Right lobe of liver (tissue), 6 donors: ENCODE measurements at regions not wholly inside any gene's neighbourhood (a gene's known extent, or its start where the extent isn't known, plus 50 kb on each side); places are given as distances from the start of the nearest gene placed in this dataset.

Experiments used
- ATAC-seq, 4 donors: fragments of 200-7000 bp; cut with Tn5 transposase; one replicate each; pipeline ENCODE4 v1.9.1; 2020; ENCODE audit warnings: mild to moderate bottlenecking in 4 of 4, moderate library complexity in 4 of 4
- DNase-seq, 3 donors: peaks; one replicate each; pipeline ENCODE4 v3.0.0-alpha.2; 2020
- H3K27ac ChIP-seq, 3 donors: fragments of 200-600 bp; one replicate each; pipeline ENCODE4 v1.8.0; 2022
- H3K27me3 ChIP-seq, 2 donors: fragments of 200-600 bp; one replicate each; pipeline ENCODE4 v1.8.0; 2022
- H3K36me3 ChIP-seq, 4 donors: fragments of 200-600 bp; sonication (generic) in 1 of 4; one replicate each; pipeline versions ENCODE4 v1.5.1 to v1.8.0; 2017 to 2022; ENCODE audit warnings: control low read depth in 1 of 4
- H3K4me1 ChIP-seq, 4 donors: fragments of 200-600 bp; sonication (generic) in 1 of 4; one replicate each; pipeline versions ENCODE4 v1.5.1 to v1.8.0; 2017 to 2022; ENCODE audit warnings: control low read depth in 1 of 4
- H3K4me3 ChIP-seq, 3 donors: fragments of 200-600 bp; one replicate each; pipeline ENCODE4 v1.8.0; 2022
- H3K9me3 ChIP-seq, 4 donors: fragments of 200-600 bp; sonication (generic) in 1 of 4; one replicate each; pipeline versions ENCODE4 v1.5.1 to v1.8.0; 2017 to 2022; ENCODE audit warnings: control low read depth in 1 of 4
- CTCF ChIP-seq, 4 donors: fragments of 200-600 bp in 3 of 4; fragments of 450-650 bp in 1 of 4; IDR thresholded peaks; one replicate each; pipeline versions ENCODE4 v1.5.1 to v1.8.0; 2016 to 2022; ENCODE audit warnings: antibody characterized with exemption in 4 of 4, mild to moderate bottlenecking in 2 of 4
- POLR2A ChIP-seq: fragments of 450-650 bp; IDR thresholded peaks from one replicate; pipeline ENCODE4 v1.6.1; 2017; ENCODE audit warnings: antibody characterized with exemption, mild to moderate bottlenecking
- WGBS: methylation state at CpG from one replicate; pipeline ENCODE4 v1.1.6; 2018; ENCODE audit warnings: low coverage, low lambda C conversion rate; ENCODE audit not compliant: insufficient coverage; ENCODE audit errors: missing lambda C conversion rate; 5-methylcytosine and 5-hydroxymethylcytosine counted together
- intact Hi-C, 2 donors: fragments of 100-400 bp; cut with DNase I; formaldehyde crosslinking; loops; one replicate each; pipeline versions ENCODE4 v1.11.2 to v1.14.1; 2022
- donor health status: DM: no; HTN: yes; CAD: no.
- donor health status: DM: no; HTN: no; CAD: no.
- donor health status: DM: no; HTN: no; CAD: no.
- donor health status: DM: no; HTN: yes; CAD: no.
- donor health status: DM: no; HTN: yes; CAD: no.

GRCh38 chr1:199447906-199448305, 579.6 kb upstream of the NR5A2 start:
- ATAC-seq, result no peak
- no CpG with 5 or more reads among the region's 4 CpGs for WGBS
- Histone ChIP-seq H3K4me1 (peaks cover 0 to 15% (median 7%) of the 10 kb centered on the region in 4 donors), H3K36me3 (no peaks in the 10 kb centered on the region), H3K27ac (no peak overlapping the region), H3K27me3 (no peaks in the 10 kb centered on the region), H3K9me3 (no peaks in the 10 kb centered on the region), H3K4me3 (no peak overlapping the region)
- no peak for TF ChIP-seq CTCF (IDR thresholded peaks at IDR 0.05)
- no peak for TF ChIP-seq POLR2A
- intact Hi-C loops, result no loop called here
- no peak for DNase-seq

- H3K36me3 ChIP-seq, result no peaks in the 10 kb centered on the region
- H3K4me1 ChIP-seq, result peaks cover 0 to 15% (median 7%) of the 10 kb centered on the region in 4 donors
- H3K9me3 ChIP-seq, result no peaks in the 10 kb centered on the region
- DNase-seq, result no peak
- H3K27ac ChIP-seq, result peak overlapping the region in 1 of 3 donors; percentile 16
- no peaks in the 10 kb centered on the region for H3K27me3 ChIP-seq
- intact Hi-C loops, result no loop called here
- WGBS, result 29% methylated on average over 3 of the region's 3 CpGs
- peak; percentile 45 to 78 (median 72) for ATAC-seq
- H3K4me3 ChIP-seq, result peak overlapping the region in 1 of 3 donors; percentile 4
- TF ChIP-seq POLR2A (no peak), CTCF (IDR thresholded peaks at IDR 0.05) (no peak)
These were observed 578.9 kb upstream of the NR5A2 start for GRCh38 chr1:199448646-199449045.

GRCh38 chr1:199449221-199449620, 578.3 kb upstream of the NR5A2 start:
- peak overlapping the region in 1 of 3 donors; percentile 16 for H3K27ac ChIP-seq
- peaks cover 0 to 15% (median 7%) of the 10 kb centered on the region in 4 donors for H3K4me1 ChIP-seq
- no peaks in the 10 kb centered on the region for H3K36me3 ChIP-seq
- H3K9me3 ChIP-seq, result no peaks in the 10 kb centered on the region
- intact Hi-C loops, result no loop called here
- WGBS, result 41% methylated on average over 3 of the region's 3 CpGs
- no peaks in the 10 kb centered on the region for H3K27me3 ChIP-seq
- DNase-seq (no peak), ATAC-seq (peak in 1 of 4 donors; percentile 10)
- peak overlapping the region in 1 of 3 donors; percentile 4 for H3K4me3 ChIP-seq
- TF ChIP-seq CTCF (IDR thresholded peaks at IDR 0.05) (no peak), POLR2A (no peak)

- Histone ChIP-seq H3K27me3 (no peaks in the 10 kb centered on the region), H3K27ac (no peak overlapping the region), H3K36me3 (no peaks in the 10 kb centered on the region), H3K4me3 (no peak overlapping the region), H3K4me1 (peaks cover 0 to 15% (median 7%) of the 10 kb centered on the region in 4 donors), H3K9me3 (no peaks in the 10 kb centered on the region)
- WGBS, result 44% methylated on average over 2 of the region's 2 CpGs
- ATAC-seq (no peak), DNase-seq (no peak)
- TF ChIP-seq POLR2A (no peak), CTCF (IDR thresholded peaks at IDR 0.05) (no peak)
- intact Hi-C loops, result no loop called here
These were observed 577.8 kb upstream of the NR5A2 start for GRCh38 chr1:199449681-199450080.

GRCh38 chr1:199452627-199453026, 574.9 kb upstream of the NR5A2 start:
- intact Hi-C loops, result no loop called here
- no peak overlapping the region for H3K4me3 ChIP-seq
- H3K36me3 ChIP-seq, result no peaks in the 10 kb centered on the region
- no peak for DNase-seq
- no peaks in the 10 kb centered on the region for H3K9me3 ChIP-seq
- TF ChIP-seq CTCF (IDR thresholded peaks at IDR 0.05) (no peak), POLR2A (no peak)
- WGBS, result 71% methylated on average over 1 of the region's 2 CpGs
- no peak overlapping the region for H3K27ac ChIP-seq
- no peak for ATAC-seq
- H3K4me1 ChIP-seq, result peaks cover 0 to 15% (median 7%) of the 10 kb centered on the region in 4 donors
- no peaks in the 10 kb centered on the region for H3K27me3 ChIP-seq
